H54 (cell line): ENCODE measurements at regions not wholly inside any gene's neighbourhood (a gene's known extent, or its start where the extent isn't known, plus 50 kb on each side); places are given as distances from the start of the nearest gene placed in this dataset.
"Not testable (repeated sequence)": the region's sequence is repeated elsewhere in the genome, so short reads cannot be mapped to it uniquely, and the experiment has no call there.

Experiments
- DNase-seq: peaks from one replicate; pipeline ENCODE4 v3.0.0; 2011; ENCODE audit warnings: low spot score, mixed read lengths; ENCODE audit not compliant: insufficient read length
- FAIRE-seq: peaks from 3 replicates; lab custom pipeline; 2011; peaks lifted over from hg19 to GRCh38; lab: Jason Lieb, UNC
- POLR2A ChIP-seq: IDR thresholded peaks from 2 replicates; pipeline ENCODE4 v1.6.1; 2011; ENCODE audit warnings: low read depth, mild to moderate bottlenecking, low read length

- no peak for DNase-seq
- no peak for FAIRE-seq
- no peak for TF ChIP-seq POLR2A
Observed at GRCh38 chr22:19593991-19594569, 69.9 kb upstream of the CLDN5 start.

DNA sequence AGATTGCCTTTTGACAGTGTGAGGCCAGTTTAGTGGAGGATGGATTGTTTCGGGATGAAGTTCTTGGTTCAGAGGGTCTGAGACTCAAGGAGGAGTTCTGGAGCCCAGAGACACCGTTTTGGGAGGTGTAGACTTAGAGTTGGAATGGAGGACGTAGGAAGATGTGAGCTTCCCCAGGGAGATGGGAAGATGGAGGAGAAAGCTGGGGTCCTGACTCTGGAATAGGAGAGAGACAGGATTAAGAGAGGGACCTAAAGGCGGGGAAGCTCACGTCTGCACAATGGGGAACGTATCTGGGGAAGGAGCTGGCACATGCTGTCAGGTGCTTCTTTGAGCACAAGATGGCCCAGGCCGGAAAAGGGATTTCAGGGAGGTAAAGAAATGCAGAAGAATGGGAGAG lies 71.3 kb upstream of the CLDN5 start:
- FAIRE-seq = no peak
- no peak for DNase-seq
- TF ChIP-seq POLR2A = no peak

DNA sequence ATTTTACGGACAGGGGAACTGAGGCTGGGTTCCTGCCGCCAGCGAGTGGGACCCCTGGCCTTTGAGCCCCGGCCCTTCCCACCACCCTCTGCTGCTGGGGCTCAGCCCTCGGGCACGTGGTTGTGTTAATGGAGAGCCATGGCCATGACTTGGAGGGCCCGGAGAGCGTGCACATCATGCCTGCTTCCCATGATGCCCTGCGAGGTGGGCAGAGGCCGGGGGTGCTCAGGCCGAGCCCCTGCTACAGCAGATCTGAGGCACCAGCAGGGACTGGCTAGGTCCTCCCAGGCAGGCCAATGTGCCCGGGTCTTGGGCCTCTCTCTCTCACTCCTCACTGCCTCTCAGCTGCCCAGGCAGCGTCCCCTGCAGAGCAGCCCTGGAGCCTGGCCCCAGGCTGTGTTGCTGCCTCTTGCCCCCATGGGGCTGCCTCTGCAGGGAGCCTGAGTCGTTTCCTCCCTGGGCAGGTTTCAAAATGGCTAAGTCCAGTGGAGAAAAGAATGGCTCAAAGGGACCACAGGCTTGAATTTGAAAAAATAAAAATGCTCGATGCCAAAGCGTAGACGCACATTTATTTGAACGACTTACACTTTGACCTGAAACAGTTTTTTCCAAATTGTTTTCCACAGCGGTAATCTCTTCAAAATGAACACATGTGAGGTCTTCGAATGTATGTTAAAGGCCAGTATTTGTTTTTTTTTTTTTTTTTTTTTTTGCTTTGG lies 72.6 kb upstream of the CLDN5 start:
- TF ChIP-seq POLR2A = no peak
- FAIRE-seq (no peak), DNase-seq (peak; percentile 39)

GRCh38 chr22:19597399-19597735 lies 73.2 kb upstream of the CLDN5 start:
- TF ChIP-seq POLR2A = no peak
- DNase-seq = no peak
- FAIRE-seq = no peak

GRCh38 chr22:19598054-19598855 lies 74.0 kb upstream of the CLDN5 start:
- FAIRE-seq = no peak
- DNase-seq = peak; percentile 26
- TF ChIP-seq POLR2A = no peak

GRCh38 chr22:19599004-19599403 lies 74.8 kb upstream of the CLDN5 start:
- TF ChIP-seq POLR2A = no peak
- no peak for DNase-seq
- FAIRE-seq = no peak

DNA sequence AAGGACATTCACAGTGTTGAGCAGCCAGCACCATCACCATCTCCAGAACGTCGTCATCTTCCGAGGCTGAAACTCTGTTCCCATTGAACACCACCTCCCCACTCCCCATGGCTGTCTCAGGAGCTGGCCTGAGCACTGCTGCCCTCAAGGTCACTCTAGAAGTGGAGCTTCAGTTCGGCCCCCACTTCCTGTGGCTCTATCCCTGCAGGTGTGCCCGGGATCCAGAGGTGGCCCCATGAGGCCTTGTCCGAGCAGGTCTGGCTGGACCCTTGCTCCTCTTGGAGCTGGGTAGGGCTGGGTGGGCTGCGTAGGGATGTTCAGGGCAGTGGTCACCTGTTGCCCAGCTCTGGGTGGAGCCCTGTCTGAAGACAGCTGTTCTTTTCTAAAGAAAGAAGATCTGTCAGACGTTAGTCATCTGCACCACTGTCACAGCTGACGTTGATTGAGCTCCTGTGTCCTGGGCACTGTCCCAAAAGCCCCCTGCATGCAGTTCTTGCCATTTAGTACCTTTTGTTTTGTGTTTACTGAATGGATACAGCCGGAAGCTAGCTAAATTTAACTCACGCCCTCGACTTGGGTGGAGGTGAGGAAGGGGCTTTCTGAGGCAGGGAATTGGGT lies 75.5 kb upstream of the CLDN5 start:
- FAIRE-seq = no peak
- DNase-seq = no peak
- no peak for TF ChIP-seq POLR2A

GRCh38 chr22:19603346-19603745 lies 79.1 kb upstream of the CLDN5 start:
- DNase-seq, FAIRE-seq: not testable (repeated sequence)

- no peak for FAIRE-seq
- no peak for DNase-seq
- no peak for TF ChIP-seq POLR2A
Observed at GRCh38 chr22:19603767-19604166, 79.6 kb upstream of the CLDN5 start.

- DNase-seq = no peak
- FAIRE-seq = no peak
- TF ChIP-seq POLR2A = no peak
Observed at GRCh38 chr22:19604711-19605268, 80.6 kb upstream of the CLDN5 start.

DNA sequence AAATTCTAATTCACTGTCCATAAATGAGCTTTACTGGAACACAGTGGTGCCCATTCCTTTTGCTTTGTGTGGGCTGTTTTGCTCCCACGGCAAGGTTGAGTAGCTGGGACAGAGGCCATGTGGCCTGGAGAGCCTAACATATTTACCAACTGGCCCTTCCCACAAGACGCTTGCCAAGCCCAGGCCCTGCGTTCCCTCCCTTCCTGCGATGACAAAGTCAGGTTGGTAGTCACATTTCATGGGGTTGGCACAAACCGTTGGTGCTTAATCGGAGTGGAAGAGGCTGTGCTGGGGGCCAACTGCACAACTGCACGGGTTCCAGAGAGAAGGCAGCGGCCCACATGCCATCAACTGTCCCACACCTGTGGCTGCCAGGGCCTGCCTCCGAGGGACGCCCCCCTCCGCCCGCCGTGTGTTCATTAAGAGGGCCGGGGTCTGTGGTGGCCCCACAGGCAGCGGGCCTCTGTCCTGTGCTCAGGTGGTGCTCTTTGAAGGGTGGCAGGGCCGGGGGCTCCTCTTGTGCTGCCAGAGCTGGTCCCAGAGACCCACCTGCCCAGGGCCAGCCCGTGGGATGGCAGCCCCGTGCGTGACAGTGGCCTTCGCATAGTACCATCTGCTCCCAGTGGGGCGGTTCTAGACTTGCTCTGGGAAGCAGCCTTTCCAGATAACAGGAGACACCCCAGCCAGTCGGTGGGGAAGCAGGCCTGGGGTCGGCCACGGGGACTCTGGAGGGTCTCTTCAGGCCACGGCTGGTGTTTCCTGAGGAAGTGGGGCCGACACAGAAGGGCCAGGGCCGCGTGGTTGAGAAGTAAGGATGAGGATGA lies 81.5 kb upstream of the CLDN5 start:
- FAIRE-seq = no peak
- TF ChIP-seq POLR2A = no peak
- DNase-seq = no peak

- TF ChIP-seq POLR2A = no peak
- DNase-seq (no peak), FAIRE-seq (no peak)
Observed at GRCh38 chr22:19606332-19607191, 82.4 kb upstream of the CLDN5 start.
